SIG-M5 treated with dmso at 0.1 percent for 504 hours (cell line): ENCODE measurements at regions not wholly inside any gene's neighbourhood (a gene's known extent, or its start where the extent isn't known, plus 50 kb on each side); places are given as distances from the start of the nearest gene placed in this dataset.

Source experiments
- DNase-seq: peaks from one replicate; lab custom pipeline; 2025; ENCODE audit not compliant: unreplicated experiment; lab: John Stamatoyannopoulos, UW

- DNase-seq: no peak
These were observed 411.1 kb upstream of the LRATD1 start for GRCh38 chr2:14221466-14221865.

GRCh38 chr2:14223576-14223975 is 408.9 kb upstream of the LRATD1 start:
- no peak for DNase-seq

- no peak for DNase-seq
These were observed 401.1 kb upstream of the LRATD1 start for GRCh38 chr2:14231391-14231898.

- no peak for DNase-seq
These were observed 400.3 kb upstream of the LRATD1 start for GRCh38 chr2:14232217-14232616.

- DNase-seq: no peak
These were observed 397.6 kb upstream of the LRATD1 start for GRCh38 chr2:14234911-14235310.

GRCh38 chr2:14235667-14236066 is 396.9 kb upstream of the LRATD1 start:
- no peak for DNase-seq

GRCh38 chr2:14237902-14238301 is 394.6 kb upstream of the LRATD1 start:
- no peak for DNase-seq

- DNase-seq: no peak
These were observed 392.9 kb upstream of the LRATD1 start for GRCh38 chr2:14239605-14240004.

GRCh38 chr2:14240868-14241267 is 391.6 kb upstream of the LRATD1 start:
- no peak for DNase-seq

GRCh38 chr2:14245901-14246300 is 386.6 kb upstream of the LRATD1 start:
- DNase-seq: no peak

- no peak for DNase-seq
These were observed 377.2 kb upstream of the LRATD1 start for GRCh38 chr2:14255135-14255820.

GRCh38 chr2:14256890-14257289 is 375.6 kb upstream of the LRATD1 start:
- DNase-seq: no peak

GRCh38 chr2:14257801-14258507 is 374.6 kb upstream of the LRATD1 start:
- DNase-seq: no peak

GRCh38 chr2:14261771-14262170 is 370.7 kb upstream of the LRATD1 start:
- no peak for DNase-seq

- no peak for DNase-seq
These were observed 369.5 kb upstream of the LRATD1 start for GRCh38 chr2:14263053-14263452.

GRCh38 chr2:14270036-14270582 is 362.4 kb upstream of the LRATD1 start:
- no peak for DNase-seq

- DNase-seq: no peak
These were observed 360.0 kb upstream of the LRATD1 start for GRCh38 chr2:14272396-14273075.

- no peak for DNase-seq
These were observed 358.9 kb upstream of the LRATD1 start for GRCh38 chr2:14273650-14274049.

- DNase-seq: no peak
These were observed 348.3 kb upstream of the LRATD1 start for GRCh38 chr2:14284244-14284643.

- DNase-seq: peak; percentile 5
These were observed 346.7 kb upstream of the LRATD1 start for GRCh38 chr2:14285812-14286211.

GRCh38 chr2:14288016-14288415 is 344.5 kb upstream of the LRATD1 start:
- DNase-seq: peak; percentile 64

GRCh38 chr2:14292964-14293363 is 339.6 kb upstream of the LRATD1 start:
- no peak for DNase-seq
